PC-3 (cell line): ENCODE measurements at regions not wholly inside any gene's neighbourhood (a gene's known extent, or its start where the extent isn't known, plus 50 kb on each side); places are given as distances from the start of the nearest gene placed in this dataset.

Experiments used
- ATAC-seq: fragments of 200-7000 bp; cut with Tn5 transposase; 2 replicates; pipeline ENCODE4 v1.9.1; 2020; ENCODE audit warnings: mild to moderate bottlenecking, moderate library complexity
- BruUV-seq: library from RNA; stranded (reverse); fragments of 400-500 nt; replicated peaks from 2 replicates; lab custom pipeline; 2021; lab: Mats Ljungman, UMichigan
- CTCF ChIA-PET: fragments of 300-600 bp; sonication (Branson Sonifier 250); formaldehyde crosslinking; loops from one replicate; lab custom pipeline; 2022; ENCODE audit warnings: antibody characterized with exemption; lab: Charles Lee
- POLR2A ChIA-PET: fragments of 300-600 bp; sonication (Branson Sonifier 250); formaldehyde crosslinking; loops from one replicate; lab custom pipeline; 2022; ENCODE audit warnings: antibody characterized with exemption; ENCODE audit not compliant: unreplicated experiment; lab: Charles Lee
- DNase-seq: peaks from one replicate; pipeline ENCODE4 v3.0.0-alpha.2; 2015
- H2AFZ ChIP-seq: fragments of 300-600 bp; sonication (generic); 2 replicates; pipeline ENCODE4 v1.6.0; 2016; ENCODE audit warnings: antibody characterized with exemption, low read length
- H3F3A ChIP-seq: fragments of 300-600 bp; sonication (generic); one replicate; pipeline ENCODE4 v1.6.0; 2017; ENCODE audit warnings: antibody characterized with exemption, low read length, control low read depth, mild to moderate bottlenecking; ENCODE audit not compliant: unreplicated experiment
- H3K27ac ChIP-seq: fragments of 300-600 bp; sonication (generic); 2 replicates; pipeline ENCODE4 v1.5.1; 2016; ENCODE audit warnings: mild to moderate bottlenecking, low read length
- H3K27me3 ChIP-seq: fragments of 300-600 bp; sonication (generic); 2 replicates; pipeline ENCODE4 v1.6.1; 2016; ENCODE audit warnings: low read length, mixed read lengths
- H3K36me3 ChIP-seq: fragments of 300-600 bp; sonication (generic); 2 replicates; pipeline ENCODE4 v1.6.1; 2016; ENCODE audit warnings: low read depth, mixed run types, low read length, mixed read lengths
- H3K4me1 ChIP-seq: fragments of 300-600 bp; sonication (generic); 2 replicates; pipeline ENCODE4 v1.5.1; 2016; ENCODE audit warnings: low read length; ENCODE audit not compliant: insufficient read depth
- H3K4me2 ChIP-seq: fragments of 300-600 bp; sonication (generic); 2 replicates; pipeline ENCODE4 v1.6.0; 2016; ENCODE audit warnings: low read length
- H3K4me3 ChIP-seq: fragments of 300-600 bp; sonication (generic); 2 replicates; pipeline ENCODE4 v1.5.1; 2016; ENCODE audit warnings: mild to moderate bottlenecking, low read length, mixed read lengths
- H3K79me2 ChIP-seq: fragments of 300-600 bp; sonication (generic); 2 replicates; pipeline ENCODE4 v1.6.1; 2017; ENCODE audit warnings: low read length, mixed read lengths
- H3K9ac ChIP-seq: fragments of 300-600 bp; sonication (generic); 2 replicates; pipeline ENCODE4 v1.6.0; 2016; ENCODE audit warnings: mild to moderate bottlenecking, low read length
- H3K9me2 ChIP-seq: fragments of 300-600 bp; sonication (generic); replicated peaks from 2 replicates; pipeline ENCODE4 v1.6.1; 2016; ENCODE audit warnings: mixed run types, low read length, mixed read lengths
- H3K9me3 ChIP-seq: fragments of 300-600 bp; sonication (generic); 2 replicates; pipeline ENCODE4 v1.6.1; 2016; ENCODE audit warnings: low read length, mixed read lengths
- H4K20me1 ChIP-seq: fragments of 300-600 bp; sonication (generic); 2 replicates; pipeline ENCODE4 v1.6.1; 2016; ENCODE audit warnings: low read length, mixed read lengths
- CTCF ChIP-seq: fragments of 300-600 bp; sonication (generic); conservative IDR thresholded peaks from 2 replicates; pipeline ENCODE4 v1.5.1; 2017; ENCODE audit warnings: antibody characterized with exemption, low read depth, mild to moderate bottlenecking, low read length
- EZH2 ChIP-seq: fragments of 300-600 bp; sonication (generic); IDR thresholded peaks from one replicate; pipeline ENCODE4 v1.6.1; 2017; ENCODE audit warnings: antibody characterized with exemption, mild to moderate bottlenecking, low read length; ENCODE audit not compliant: unreplicated experiment
- EZH2phosphoT487 ChIP-seq: fragments of 300-600 bp; sonication (generic); IDR thresholded peaks from 2 replicates; pipeline ENCODE4 v1.6.1; 2018; ENCODE audit warnings: mild to moderate bottlenecking, antibody characterized with exemption, low read length, borderline replicate concordance
- intact Hi-C: fragments of 100-400 bp; cut with micrococcal nuclease; formaldehyde crosslinking; loops from 2 replicates; pipeline ENCODE4 v1.9.0; 2023

DNA sequence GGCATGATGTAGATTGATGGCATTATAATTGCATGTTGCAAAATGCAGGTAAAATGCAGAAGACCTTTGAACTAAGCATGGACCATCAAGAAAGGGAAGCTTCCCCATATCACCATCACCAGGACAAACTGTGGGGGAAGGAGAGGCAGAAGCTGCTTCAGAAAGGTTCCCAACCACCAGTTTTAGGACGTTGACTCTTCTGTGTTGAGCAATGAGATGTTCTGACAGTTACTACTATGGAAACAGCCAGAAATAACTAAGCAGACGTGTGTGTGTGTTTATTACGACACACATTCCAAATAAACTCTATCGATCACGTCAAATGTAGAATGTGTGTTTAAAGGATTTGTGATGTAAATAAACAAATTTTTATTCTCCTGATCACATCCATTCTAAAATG lies 110.2 kb upstream of the PLD5 start:
- Histone ChIP-seq H3K27ac (no peak overlapping the region), H3K9me3 (no peaks in the 10 kb centered on the region), H4K20me1 (no peaks in the 10 kb centered on the region), H3K9ac (no peak overlapping the region), H3K36me3 (no peaks in the 10 kb centered on the region), H3K27me3 (peaks cover 26% of the 10 kb centered on the region), H3K4me1 (peaks cover 3% of the 10 kb centered on the region), H3K4me2 (no peak overlapping the region), H3K79me2 (no peaks in the 10 kb centered on the region), H3F3A (no peaks in the 10 kb centered on the region), H3K9me2 (no peaks in the 10 kb centered on the region), H3K4me3 (no peak overlapping the region), H2AFZ (no peak overlapping the region)
- intact Hi-C loops: no loop called here
- TF ChIP-seq EZH2phosphoT487: no peak
- TF ChIP-seq EZH2: no peak
- TF ChIP-seq CTCF: no peak
- ChIA-PET CTCF (no interaction called here), POLR2A (no interaction called here)
- no peak for ATAC-seq
- DNase-seq: no peak
- no TSS peak for BruUV-seq

DNA sequence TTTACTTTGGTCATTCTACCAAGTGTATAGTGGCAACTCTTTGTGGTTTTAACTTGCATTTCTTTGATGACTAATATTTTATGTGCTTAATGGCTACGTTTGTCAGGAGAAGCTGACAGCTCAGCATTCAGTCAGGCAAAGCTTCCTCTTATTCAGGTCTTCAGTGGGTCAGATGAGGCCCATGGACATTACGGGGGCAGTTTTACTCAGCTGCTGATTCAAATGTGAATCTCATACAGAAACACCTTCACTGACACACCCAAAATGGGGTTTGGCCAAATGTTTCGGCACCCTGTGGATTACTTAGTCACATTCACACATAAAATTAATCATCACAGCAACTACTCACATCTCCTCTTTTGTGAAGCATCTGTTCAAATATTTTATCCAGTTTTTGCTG lies 104.9 kb upstream of the PLD5 start:
- peak; percentile 49; the same call in 1 of the 2 replicates for ATAC-seq
- no peaks in the 10 kb centered on the region for H3K36me3 ChIP-seq
- intact Hi-C loops: no loop called here
- POLR2A ChIA-PET: no interaction called here
- TF ChIP-seq CTCF (no peak), EZH2 (no peak), EZH2phosphoT487 (no peak)
- H3K9me2 ChIP-seq: no peaks in the 10 kb centered on the region
- H3K4me3 ChIP-seq: no peak overlapping the region
- peak; percentile 85 for DNase-seq
- H3K9me3 ChIP-seq: no peaks in the 10 kb centered on the region
- no peak overlapping the region for H3K27ac ChIP-seq
- peaks cover 11% of the 10 kb centered on the region for H3K4me1 ChIP-seq
- H4K20me1 ChIP-seq: no peaks in the 10 kb centered on the region
- no peaks in the 10 kb centered on the region for H3K79me2 ChIP-seq
- peak overlapping the region; percentile 4; the same call in 1 of the 2 replicates for H3K4me2 ChIP-seq
- no peaks in the 10 kb centered on the region for H3K27me3 ChIP-seq
- no peak overlapping the region for H3K9ac ChIP-seq
- H3F3A ChIP-seq: no peaks in the 10 kb centered on the region
- BruUV-seq: no TSS peak
- CTCF ChIA-PET: no interaction called here
- H2AFZ ChIP-seq: no peak overlapping the region

- H3F3A ChIP-seq: no peaks in the 10 kb centered on the region
- no peaks in the 10 kb centered on the region for H3K27me3 ChIP-seq
- ChIA-PET CTCF (no interaction called here), POLR2A (no interaction called here)
- H3K4me1 ChIP-seq: no peaks in the 10 kb centered on the region
- DNase-seq (no peak), ATAC-seq (no peak)
- no peak overlapping the region for H3K9ac ChIP-seq
- H3K27ac ChIP-seq: no peak overlapping the region
- intact Hi-C loops: no loop called here
- no peaks in the 10 kb centered on the region for H3K9me2 ChIP-seq
- no TSS peak for BruUV-seq
- TF ChIP-seq EZH2 (no peak), EZH2phosphoT487 (no peak), CTCF (no peak)
- H3K9me3 ChIP-seq: no peaks in the 10 kb centered on the region
- no peak overlapping the region for H2AFZ ChIP-seq
- H3K4me3 ChIP-seq: no peak overlapping the region
- no peaks in the 10 kb centered on the region for H3K36me3 ChIP-seq
- no peaks in the 10 kb centered on the region for H4K20me1 ChIP-seq
- H3K79me2 ChIP-seq: no peaks in the 10 kb centered on the region
- H3K4me2 ChIP-seq: no peak overlapping the region
Observed at GRCh38 chr1:242623756-242624155, 99.3 kb upstream of the PLD5 start.
